Omental fat pad (tissue), 3 donors: ENCODE measurements at regions not wholly inside any gene's neighbourhood (a gene's known extent, or its start where the extent isn't known, plus 50 kb on each side); places are given as distances from the start of the nearest gene placed in this dataset.

ENCODE experiments used
- ATAC-seq: fragments of 150-250 bp; one replicate; pipeline ENCODE4 v1.9.1; 2016; ENCODE audit warnings: mild to moderate bottlenecking, moderate library complexity; ENCODE audit not compliant: low FRiP score
- DNase-seq: peaks from one replicate; pipeline ENCODE4 v3.0.0-alpha.2; 2019; ENCODE audit warnings: low spot score
- CTCF ChIP-seq, 3 donors: fragments of 450-650 bp; IDR thresholded peaks; one replicate each; pipeline ENCODE4 v1.5.1; 2016 to 2017; ENCODE audit warnings: antibody characterized with exemption in 3 of 3, mild to moderate bottlenecking in 3 of 3, moderate library complexity in 2 of 3

- no peak for ATAC-seq
- no peak for DNase-seq
- no peak for TF ChIP-seq CTCF (IDR thresholded peaks at IDR 0.05)
Measured at GRCh38 chr12:65603438-65604351, 220.6 kb upstream of the HMGA2 start.

- TF ChIP-seq CTCF (IDR thresholded peaks at IDR 0.05), result no peak
- ATAC-seq (no peak), DNase-seq (no peak)
Measured at GRCh38 chr12:65605019-65605418, 219.3 kb upstream of the HMGA2 start.

- ATAC-seq, result no peak
- no peak for TF ChIP-seq CTCF (IDR thresholded peaks at IDR 0.05)
- no peak for DNase-seq
Measured at GRCh38 chr12:65606008-65606766, 218.1 kb upstream of the HMGA2 start.

- ATAC-seq (no peak), DNase-seq (no peak)
- no peak for TF ChIP-seq CTCF (IDR thresholded peaks at IDR 0.05)
Measured at GRCh38 chr12:65607401-65607841, 216.9 kb upstream of the HMGA2 start.

GRCh38 chr12:65608319-65608916 is 215.9 kb upstream of the HMGA2 start:
- no peak for TF ChIP-seq CTCF (IDR thresholded peaks at IDR 0.05)
- no peak for DNase-seq
- ATAC-seq, result no peak

GRCh38 chr12:65609359-65609771 is 214.9 kb upstream of the HMGA2 start:
- no peak for DNase-seq
- TF ChIP-seq CTCF (IDR thresholded peaks at IDR 0.05), result no peak
- no peak for ATAC-seq
